OCI-LY3 (cell line): ENCODE measurements at regions not wholly inside any gene's neighbourhood (a gene's known extent, or its start where the extent isn't known, plus 50 kb on each side); places are given as distances from the start of the nearest gene placed in this dataset.

Experiments used
- EZH2phosphoT487 ChIP-seq: fragments of 200-600 bp; shearing (Covaris generic); IDR thresholded peaks from 2 replicates; pipeline ENCODE4 v1.6.1; 2018; ENCODE audit warnings: antibody characterized with exemption, mixed run types, low read depth
- TF ChIP-seq, protein P1 (sequence below): fragments of 200-600, 300-600 bp; sonication (generic); IDR thresholded peaks from 2 replicates; pipeline ENCODE4 v1.5.1; 2014; ENCODE audit warnings: antibody characterized with exemption, low read length, low read depth

DNA sequence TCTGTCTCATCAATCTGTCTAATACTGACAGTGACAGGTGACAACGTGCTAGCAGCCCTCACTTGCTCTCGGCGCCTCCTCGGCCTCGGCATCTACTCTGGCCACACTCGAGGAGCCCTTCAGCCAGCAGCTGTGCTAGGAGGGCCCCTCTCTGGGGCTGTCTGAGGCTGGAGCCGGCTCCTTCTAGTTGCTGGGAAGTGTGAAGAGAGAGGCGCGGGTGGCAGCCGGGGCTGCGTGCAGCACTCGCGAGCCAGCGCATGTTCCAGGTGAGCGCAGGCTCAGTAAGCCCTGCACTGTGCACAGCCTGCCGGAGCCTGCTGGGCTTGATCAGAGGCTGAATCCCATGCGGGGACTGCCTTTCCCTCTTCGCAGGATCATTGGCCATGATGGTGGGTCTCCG is 330.7 kb downstream of the CDH10 start:
- TF ChIP-seq, protein P1, sequence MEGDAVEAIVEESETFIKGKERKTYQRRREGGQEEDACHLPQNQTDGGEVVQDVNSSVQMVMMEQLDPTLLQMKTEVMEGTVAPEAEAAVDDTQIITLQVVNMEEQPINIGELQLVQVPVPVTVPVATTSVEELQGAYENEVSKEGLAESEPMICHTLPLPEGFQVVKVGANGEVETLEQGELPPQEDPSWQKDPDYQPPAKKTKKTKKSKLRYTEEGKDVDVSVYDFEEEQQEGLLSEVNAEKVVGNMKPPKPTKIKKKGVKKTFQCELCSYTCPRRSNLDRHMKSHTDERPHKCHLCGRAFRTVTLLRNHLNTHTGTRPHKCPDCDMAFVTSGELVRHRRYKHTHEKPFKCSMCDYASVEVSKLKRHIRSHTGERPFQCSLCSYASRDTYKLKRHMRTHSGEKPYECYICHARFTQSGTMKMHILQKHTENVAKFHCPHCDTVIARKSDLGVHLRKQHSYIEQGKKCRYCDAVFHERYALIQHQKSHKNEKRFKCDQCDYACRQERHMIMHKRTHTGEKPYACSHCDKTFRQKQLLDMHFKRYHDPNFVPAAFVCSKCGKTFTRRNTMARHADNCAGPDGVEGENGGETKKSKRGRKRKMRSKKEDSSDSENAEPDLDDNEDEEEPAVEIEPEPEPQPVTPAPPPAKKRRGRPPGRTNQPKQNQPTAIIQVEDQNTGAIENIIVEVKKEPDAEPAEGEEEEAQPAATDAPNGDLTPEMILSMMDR: no peak
- no peak for TF ChIP-seq EZH2phosphoT487
